ENCODE measurements at regions not wholly inside any gene's neighbourhood (a gene's known extent, or its start where the extent isn't known, plus 50 kb on each side); places are given as distances from the start of the nearest gene placed in this dataset.

DNA sequence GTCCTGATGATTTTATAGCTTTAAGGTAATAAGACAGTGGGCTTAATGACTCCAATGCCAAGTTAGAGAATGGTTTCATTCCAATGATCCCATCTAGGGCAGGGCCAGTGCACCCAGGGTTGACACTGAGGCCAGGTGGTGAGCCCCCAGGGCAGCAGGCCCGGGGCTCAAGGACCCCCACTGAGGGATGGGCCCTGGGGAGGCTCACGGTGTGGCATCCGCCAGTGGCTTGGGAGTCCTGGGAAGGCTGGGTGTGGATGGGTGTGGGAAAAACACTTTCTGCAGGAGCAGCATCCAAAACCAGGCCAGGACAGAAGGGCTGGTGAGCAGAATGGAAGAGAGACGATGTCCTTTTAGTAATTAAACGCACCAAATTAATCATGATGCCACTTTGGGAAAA, 626.3 kb downstream of the TBC1D22A start:
- TF ChIP-seq, protein P1, sequence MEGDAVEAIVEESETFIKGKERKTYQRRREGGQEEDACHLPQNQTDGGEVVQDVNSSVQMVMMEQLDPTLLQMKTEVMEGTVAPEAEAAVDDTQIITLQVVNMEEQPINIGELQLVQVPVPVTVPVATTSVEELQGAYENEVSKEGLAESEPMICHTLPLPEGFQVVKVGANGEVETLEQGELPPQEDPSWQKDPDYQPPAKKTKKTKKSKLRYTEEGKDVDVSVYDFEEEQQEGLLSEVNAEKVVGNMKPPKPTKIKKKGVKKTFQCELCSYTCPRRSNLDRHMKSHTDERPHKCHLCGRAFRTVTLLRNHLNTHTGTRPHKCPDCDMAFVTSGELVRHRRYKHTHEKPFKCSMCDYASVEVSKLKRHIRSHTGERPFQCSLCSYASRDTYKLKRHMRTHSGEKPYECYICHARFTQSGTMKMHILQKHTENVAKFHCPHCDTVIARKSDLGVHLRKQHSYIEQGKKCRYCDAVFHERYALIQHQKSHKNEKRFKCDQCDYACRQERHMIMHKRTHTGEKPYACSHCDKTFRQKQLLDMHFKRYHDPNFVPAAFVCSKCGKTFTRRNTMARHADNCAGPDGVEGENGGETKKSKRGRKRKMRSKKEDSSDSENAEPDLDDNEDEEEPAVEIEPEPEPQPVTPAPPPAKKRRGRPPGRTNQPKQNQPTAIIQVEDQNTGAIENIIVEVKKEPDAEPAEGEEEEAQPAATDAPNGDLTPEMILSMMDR (IDR thresholded peaks at IDR 0.05; ENCODE audit: insufficient read depth, low read length, poor library complexity, severe bottlenecking): no peak
- no peaks in the 10 kb centered on the region for H3K27me3 ChIP-seq (replicated peaks; ENCODE audit: control insufficient read depth, insufficient read depth, low read length)
- no peak overlapping the region for H3K4me3 ChIP-seq (replicated peaks; ENCODE audit: low read depth, low read length)
- H3K36me3 ChIP-seq (ENCODE audit: control insufficient read depth, insufficient read depth, low read length): no peaks in the 10 kb centered on the region
- no peak for DNase-seq (ENCODE audit: extremely low read depth, insufficient read length)

DNA sequence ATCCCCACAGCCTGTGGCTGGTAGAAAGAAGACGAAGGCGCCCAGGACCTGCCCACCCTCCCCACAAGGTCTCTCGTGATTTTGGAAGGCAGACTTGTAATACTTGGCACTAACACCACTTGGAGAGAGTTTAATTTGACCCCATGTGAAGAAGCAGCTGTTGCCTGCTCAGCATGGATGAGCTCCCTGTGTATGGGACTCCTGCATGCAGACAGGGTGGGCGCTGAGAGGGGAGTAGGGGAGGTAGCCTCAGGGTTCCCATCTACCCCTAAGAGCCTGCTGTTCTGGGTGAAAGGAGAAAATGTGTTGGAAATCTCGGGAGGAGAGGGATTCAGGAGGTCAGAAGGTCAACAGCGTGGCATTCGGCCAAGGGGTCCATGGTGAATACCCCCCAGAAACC, 625.9 kb downstream of the TBC1D22A start:
- H3K27me3 ChIP-seq (replicated peaks; ENCODE audit: control insufficient read depth, insufficient read depth, low read length): no peaks in the 10 kb centered on the region
- no peak overlapping the region for H3K4me3 ChIP-seq (replicated peaks; ENCODE audit: low read depth, low read length)
- TF ChIP-seq, protein P1 (IDR thresholded peaks at IDR 0.05; ENCODE audit: insufficient read depth, low read length, poor library complexity, severe bottlenecking): no peak
- no peak for DNase-seq (ENCODE audit: extremely low read depth, insufficient read length)
- H3K36me3 ChIP-seq (ENCODE audit: control insufficient read depth, insufficient read depth, low read length): no peaks in the 10 kb centered on the region

- DNase-seq (ENCODE audit: extremely low read depth, insufficient read length): no peak
- H3K4me3 ChIP-seq (replicated peaks; ENCODE audit: low read depth, low read length): no peak overlapping the region
- H3K36me3 ChIP-seq (ENCODE audit: control insufficient read depth, insufficient read depth, low read length): no peaks in the 10 kb centered on the region
- TF ChIP-seq, protein P1 (IDR thresholded peaks at IDR 0.05; ENCODE audit: insufficient read depth, low read length, poor library complexity, severe bottlenecking): no peak
- H3K27me3 ChIP-seq (replicated peaks; ENCODE audit: control insufficient read depth, insufficient read depth, low read length): no peaks in the 10 kb centered on the region
Observed at GRCh38 chr22:47386812-47387510, 624.5 kb downstream of the TBC1D22A start.

- H3K27me3 ChIP-seq (replicated peaks; ENCODE audit: control insufficient read depth, insufficient read depth, low read length): no peaks in the 10 kb centered on the region
- TF ChIP-seq, protein P1 (IDR thresholded peaks at IDR 0.05; ENCODE audit: insufficient read depth, low read length, poor library complexity, severe bottlenecking): no peak
- H3K4me3 ChIP-seq (replicated peaks; ENCODE audit: low read depth, low read length): no peak overlapping the region
- H3K36me3 ChIP-seq (ENCODE audit: control insufficient read depth, insufficient read depth, low read length): no peaks in the 10 kb centered on the region
- DNase-seq (ENCODE audit: extremely low read depth, insufficient read length): no peak
Observed at GRCh38 chr22:47384977-47385376, 622.5 kb downstream of the TBC1D22A start.

DNA sequence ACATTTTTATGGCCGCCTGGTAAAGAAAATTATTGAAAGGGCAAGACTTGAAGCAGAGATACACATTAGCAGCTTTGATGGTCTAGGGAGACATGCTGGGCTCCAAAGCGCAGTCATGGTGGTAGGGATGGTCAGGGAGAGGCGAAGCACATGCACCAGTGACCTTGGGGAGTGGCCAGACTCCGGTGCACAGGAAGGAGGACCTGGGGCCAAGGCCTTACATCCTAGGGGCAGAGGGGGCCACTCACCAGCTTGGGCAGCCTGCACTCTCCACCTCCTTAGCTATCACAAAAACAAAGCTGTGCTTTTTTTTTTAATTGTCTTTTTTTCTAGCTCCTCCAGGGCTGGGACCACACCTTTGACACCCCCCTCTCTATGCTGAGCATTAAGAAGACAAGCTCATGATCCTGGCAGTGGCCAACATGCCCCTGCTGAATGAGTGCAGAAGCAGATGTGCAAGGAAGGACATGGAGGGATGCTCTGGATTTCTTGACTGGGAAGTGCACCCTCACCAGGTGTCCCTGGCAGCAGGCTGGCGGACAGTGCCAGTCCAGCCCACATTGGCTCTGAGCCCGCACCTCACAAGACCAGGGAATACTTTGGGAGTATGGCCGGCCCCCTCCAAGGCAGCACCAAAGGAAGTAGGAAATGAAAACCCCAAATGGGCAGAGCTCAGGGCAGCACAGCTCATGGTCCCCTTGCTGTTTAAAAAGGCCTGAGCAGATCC, 619.9 kb downstream of the TBC1D22A start:
- no peak for DNase-seq (ENCODE audit: extremely low read depth, insufficient read length)
- H3K27me3 ChIP-seq (replicated peaks; ENCODE audit: control insufficient read depth, insufficient read depth, low read length): no peaks in the 10 kb centered on the region
- no peak overlapping the region for H3K4me3 ChIP-seq (replicated peaks; ENCODE audit: low read depth, low read length)
- H3K36me3 ChIP-seq (ENCODE audit: control insufficient read depth, insufficient read depth, low read length): no peaks in the 10 kb centered on the region
- TF ChIP-seq, protein P1 (IDR thresholded peaks at IDR 0.05; ENCODE audit: insufficient read depth, low read length, poor library complexity, severe bottlenecking): no peak
